Neural cell (in vitro differentiated cells): ENCODE measurements at regions not wholly inside any gene's neighbourhood (a gene's known extent, or its start where the extent isn't known, plus 50 kb on each side); places are given as distances from the start of the nearest gene placed in this dataset.

Experiments used
- H2AFZ ChIP-seq: fragments of 200-600, 300-800 bp; sonication (generic), shearing (Covaris generic); 2 replicates; pipeline ENCODE4 v1.6.0; 2014; ENCODE audit warnings: low read depth, mild to moderate bottlenecking, antibody characterized with exemption, low read length, moderate library complexity
- H3F3A ChIP-seq: fragments of 200-600 bp; shearing (Covaris generic); 2 replicates; pipeline ENCODE4 v1.6.1; 2016; ENCODE audit warnings: mild to moderate bottlenecking, moderate library complexity, mixed read lengths, antibody characterized with exemption, low read length; ENCODE audit not compliant: insufficient read depth, poor library complexity, severe bottlenecking
- H3K27ac ChIP-seq: fragments of 200-600, 300-800 bp; sonication (generic), shearing (Covaris generic); 2 replicates; pipeline ENCODE4 v1.5.1; 2014; ENCODE audit warnings: mild to moderate bottlenecking, low read length, moderate library complexity
- H3K27me3 ChIP-seq: fragments of 300-800, 200-600 bp; sonication (generic), shearing (Covaris generic); 2 replicates; pipeline ENCODE4 v1.6.0; 2014; ENCODE audit warnings: mild to moderate bottlenecking, low read depth, low read length, moderate library complexity; ENCODE audit not compliant: insufficient read depth
- H3K36me3 ChIP-seq: fragments of 300-800, 200-600 bp; sonication (generic), shearing (Covaris generic); 2 replicates; pipeline ENCODE4 v1.5.1; 2014; ENCODE audit warnings: mild to moderate bottlenecking, antibody characterized with exemption, low read length, moderate library complexity; ENCODE audit not compliant: insufficient read depth
- H3K4me2 ChIP-seq: fragments of 300-800, 200-600 bp; sonication (generic), shearing (Covaris generic); 2 replicates; pipeline ENCODE4 v1.6.0; 2014; ENCODE audit warnings: mild to moderate bottlenecking, low read length
- H3K4me3 ChIP-seq: fragments of 300-800, 200-600 bp; sonication (generic), shearing (Covaris generic); 2 replicates; pipeline ENCODE4 v1.5.1; 2014; ENCODE audit warnings: mild to moderate bottlenecking, low read length, moderate library complexity
- H3K79me2 ChIP-seq: fragments of 200-600 bp; shearing (Covaris generic); replicated peaks from 2 replicates; pipeline ENCODE4 v1.6.0; 2014; ENCODE audit warnings: mild to moderate bottlenecking, low read length, moderate library complexity; ENCODE audit not compliant: insufficient read depth
- H3K9ac ChIP-seq: fragments of 300-800, 200-600 bp; sonication (generic), shearing (Covaris generic); 2 replicates; pipeline ENCODE4 v1.6.1; 2016; ENCODE audit warnings: mild to moderate bottlenecking, low read length, mixed read lengths
- H3K9me2 ChIP-seq: fragments of 200-600 bp; shearing (Covaris generic); 2 replicates; pipeline ENCODE4 v1.6.1; 2016; ENCODE audit warnings: mild to moderate bottlenecking, low read length, mixed read lengths; ENCODE audit not compliant: insufficient read depth
- H3K9me3 ChIP-seq: fragments of 200-600, 300-800 bp; sonication (generic), shearing (Covaris generic); 2 replicates; pipeline ENCODE4 v1.6.1; 2016; ENCODE audit warnings: mild to moderate bottlenecking, mixed run types, low read length, moderate library complexity, mixed read lengths
- H4K20me1 ChIP-seq: fragments of 200-600 bp; shearing (Covaris generic); 2 replicates; pipeline ENCODE4 v1.6.1; 2016; ENCODE audit warnings: mild to moderate bottlenecking, mixed run types; ENCODE audit not compliant: insufficient read depth
- CTCF ChIP-seq: fragments of 450-650 bp; IDR thresholded peaks from 2 replicates; pipeline ENCODE4 v1.5.1; 2014; ENCODE audit warnings: antibody characterized with exemption, mild to moderate bottlenecking, moderate library complexity; ENCODE audit not compliant: poor library complexity, severe bottlenecking
- EP300 ChIP-seq: fragments of 450-650 bp; conservative IDR thresholded peaks from 2 replicates; pipeline ENCODE4 v1.6.1; 2014; ENCODE audit warnings: antibody characterized with exemption, mild to moderate bottlenecking, moderate library complexity; ENCODE audit not compliant: poor library complexity, severe bottlenecking
- EZH2 ChIP-seq: fragments of 200-600, 300-800 bp; shearing (Covaris generic), sonication (generic); IDR thresholded peaks from 2 replicates; pipeline ENCODE4 v1.6.1; 2014; ENCODE audit warnings: antibody characterized with exemption, low read length, borderline replicate concordance, mild to moderate bottlenecking; ENCODE audit not compliant: insufficient read depth, poor library complexity, severe bottlenecking
- MXI1 ChIP-seq: fragments of 450-650 bp; conservative IDR thresholded peaks from 2 replicates; pipeline ENCODE4 v1.6.1; 2014; ENCODE audit warnings: antibody characterized with exemption, mild to moderate bottlenecking; ENCODE audit not compliant: poor library complexity, severe bottlenecking
- POLR2AphosphoS5 ChIP-seq: IDR thresholded peaks from 2 replicates; pipeline ENCODE4 v1.6.1; 2012
- RAD21 ChIP-seq: fragments of 450-650 bp; conservative IDR thresholded peaks from 2 replicates; pipeline ENCODE4 v1.6.1; 2014; ENCODE audit warnings: antibody characterized with exemption, mild to moderate bottlenecking, moderate library complexity
- REST ChIP-seq: IDR thresholded peaks from 2 replicates; pipeline ENCODE4 v1.6.1; 2012; ENCODE audit warnings: borderline replicate concordance
- SMC3 ChIP-seq: fragments of 450-650 bp; conservative IDR thresholded peaks from 2 replicates; pipeline ENCODE4 v1.6.1; 2014; ENCODE audit warnings: antibody characterized with exemption, mild to moderate bottlenecking, moderate library complexity; ENCODE audit not compliant: poor library complexity
- TAF1 ChIP-seq: IDR thresholded peaks from 2 replicates; pipeline ENCODE4 v1.6.1; 2012; ENCODE audit warnings: low read depth

- no peaks in the 10 kb centered on the region for H3F3A ChIP-seq
- H3K9ac ChIP-seq = no peak overlapping the region
- H3K27me3 ChIP-seq = no peaks in the 10 kb centered on the region
- H3K4me2 ChIP-seq = no peak overlapping the region
- H3K36me3 ChIP-seq = no peaks in the 10 kb centered on the region
- no peaks in the 10 kb centered on the region for H3K9me2 ChIP-seq
- no peaks in the 10 kb centered on the region for H4K20me1 ChIP-seq
- H3K4me3 ChIP-seq = no peak overlapping the region
- H3K79me2 ChIP-seq = no peaks in the 10 kb centered on the region
- no peak overlapping the region for H2AFZ ChIP-seq
- H3K27ac ChIP-seq = no peak overlapping the region
- TF ChIP-seq CTCF (no peak), REST (no peak), POLR2AphosphoS5 (no peak), MXI1 (no peak), SMC3 (no peak), EZH2 (no peak), EP300 (no peak), RAD21 (no peak)
- no peaks in the 10 kb centered on the region for H3K9me3 ChIP-seq
Observed at GRCh38 chr2:441258-442022, 153.5 kb upstream of the ALKAL2 start.

- H3K9ac ChIP-seq = no peak overlapping the region
- no peaks in the 10 kb centered on the region for H4K20me1 ChIP-seq
- no peak overlapping the region for H3K4me3 ChIP-seq
- H3K36me3 ChIP-seq = no peaks in the 10 kb centered on the region
- no peaks in the 10 kb centered on the region for H3K79me2 ChIP-seq
- no peaks in the 10 kb centered on the region for H3K9me2 ChIP-seq
- H3F3A ChIP-seq = no peaks in the 10 kb centered on the region
- H3K27ac ChIP-seq = no peak overlapping the region
- TF ChIP-seq CTCF = no peak
- TF ChIP-seq RAD21 = no peak
- TF ChIP-seq SMC3 = no peak
- TF ChIP-seq REST = no peak
- TF ChIP-seq EP300 = no peak
- TF ChIP-seq MXI1 = no peak
- no peak for TF ChIP-seq TAF1
- TF ChIP-seq EZH2 = no peak
- TF ChIP-seq POLR2AphosphoS5 = no peak
- H3K4me2 ChIP-seq = no peak overlapping the region
- H3K9me3 ChIP-seq = no peaks in the 10 kb centered on the region
- no peak overlapping the region for H2AFZ ChIP-seq
- no peaks in the 10 kb centered on the region for H3K27me3 ChIP-seq
Observed at GRCh38 chr2:440403-440740, 152.5 kb upstream of the ALKAL2 start.
